HCT116 (cell line): ENCODE measurements at regions not wholly inside any gene's neighbourhood (a gene's known extent, or its start where the extent isn't known, plus 50 kb on each side); places are given as distances from the start of the nearest gene placed in this dataset.

Experiments
- ATAC-seq: fragments of 200-7000 bp; cut with Tn5 transposase; 2 replicates; pipeline ENCODE4 v1.9.1; 2020; ENCODE audit warnings: mild to moderate bottlenecking, moderate library complexity
- BruUV-seq: library from RNA; stranded (reverse); fragments of 400-500 nt; replicated peaks from 2 replicates; lab custom pipeline; 2021; lab: Mats Ljungman, UMichigan
- CTCF ChIA-PET: fragments of 300-600 bp; sonication (Branson Sonifier 250); formaldehyde crosslinking; loops from one replicate; lab custom pipeline; 2021; ENCODE audit warnings: antibody characterized with exemption; lab: Charles Lee
- POLR2A ChIA-PET: fragments of 300-600, 350-600 bp; sonication (Branson Sonifier 250); formaldehyde crosslinking; loops from one replicate; lab custom pipeline; 2021; ENCODE audit warnings: antibody characterized with exemption; lab: Charles Lee
- RAD21 ChIA-PET, 2 experiments: fragments of 300-600 bp; sonication (Branson Sonifier 250); formaldehyde crosslinking; loops; one replicate each; lab custom pipeline; 2023; ENCODE audit warnings: low total read pairs in 2 of 2; ENCODE audit not compliant: uncharacterized antibody in 2 of 2, unreplicated experiment in 2 of 2, low non-redundant PET in 1 of 2; lab: Charles Lee
- DNase-seq: peaks from one replicate; pipeline ENCODE4 v3.0.0-alpha.2; 2010; ENCODE audit warnings: low read depth, low spot score
- H2AFZ ChIP-seq: fragments of 200-600 bp; shearing (Covaris generic), sonication (generic); 2 replicates; pipeline ENCODE4 v1.6.1; 2017; ENCODE audit warnings: low read depth, mixed run types, mixed read lengths, antibody characterized with exemption, low read length; ENCODE audit not compliant: poor library complexity, severe bottlenecking
- H3K27ac ChIP-seq: 2 replicates; pipeline ENCODE4 v1.5.1; 2012; ENCODE audit warnings: low read depth, low read length
- H3K27me3 ChIP-seq: fragments of 200-600 bp; sonication (generic); 2 replicates; pipeline ENCODE4 v1.6.1; 2016; ENCODE audit warnings: mixed run types, low read length, mixed read lengths; ENCODE audit not compliant: insufficient read depth
- H3K36me3 ChIP-seq, 2 experiments: fragments of 200-500 bp in 1 of 2; fragments of 200-600 bp in 1 of 2; sonication (Bioruptor generic) in 1 of 2; sonication (generic) in 1 of 2; 2 replicates each; pipeline versions ENCODE4 v1.5.1 to v1.6.1; 2014 to 2016; ENCODE audit warnings: low read length in 2 of 2, inconsistent platforms in 1 of 2, mixed read lengths in 1 of 2, mixed run types in 1 of 2; ENCODE audit not compliant: insufficient read depth in 2 of 2, control insufficient read depth in 1 of 2
- H3K4me1 ChIP-seq, 2 experiments: fragments of 200-600 bp in 1 of 2; sonication (generic) in 1 of 2; 2 replicates each; pipeline versions ENCODE4 v1.5.1 to v1.6.1; 2012 to 2017; ENCODE audit warnings: low read length in 2 of 2, inconsistent platforms in 1 of 2, mild to moderate bottlenecking in 1 of 2, mixed read lengths in 1 of 2, mixed run types in 1 of 2, moderate library complexity in 1 of 2; ENCODE audit not compliant: insufficient read depth in 2 of 2, control insufficient read depth in 1 of 2
- H3K4me2 ChIP-seq: fragments of 200-600 bp; sonication (generic); 2 replicates; pipeline ENCODE4 v1.6.1; 2017; ENCODE audit warnings: mixed run types, low read length, mixed read lengths
- H3K4me3 ChIP-seq, 2 experiments: fragments of 200-600 bp in 1 of 2; sonication (generic) in 1 of 2; replicated peaks in 1 of 2; 2 replicates each; pipeline ENCODE4 v1.5.1; 2011 to 2016; ENCODE audit warnings: low read length in 2 of 2, control low read depth in 1 of 2, low read depth in 1 of 2, mild to moderate bottlenecking in 1 of 2, mixed read lengths in 1 of 2, mixed run types in 1 of 2
- H3K79me2 ChIP-seq: fragments of 200-600 bp; sonication (generic); 2 replicates; pipeline ENCODE4 v1.6.1; 2017; ENCODE audit warnings: mild to moderate bottlenecking, mixed run types, low read length, moderate library complexity, mixed read lengths; ENCODE audit not compliant: insufficient read depth
- H3K9ac ChIP-seq: fragments of 200-600 bp; sonication (generic); 2 replicates; pipeline ENCODE4 v1.6.1; 2016; ENCODE audit warnings: low read length, mixed read lengths
- H3K9me2 ChIP-seq: fragments of 200-600 bp; sonication (generic), shearing (Covaris generic); 2 replicates; pipeline ENCODE4 v1.6.1; 2017; ENCODE audit warnings: mixed run types, mild to moderate bottlenecking, moderate library complexity; ENCODE audit not compliant: insufficient read depth
- H3K9me3 ChIP-seq, 2 experiments: fragments of 200-500 bp in 1 of 2; fragments of 200-600 bp in 1 of 2; sonication (Bioruptor generic) in 1 of 2; sonication (generic) in 1 of 2; 2 replicates each; pipeline ENCODE4 v1.6.1; 2014 to 2017; ENCODE audit warnings: low read length in 2 of 2, mixed read lengths in 2 of 2, inconsistent platforms in 1 of 2, low read depth in 1 of 2, mild to moderate bottlenecking in 1 of 2, mixed run types in 1 of 2, moderate library complexity in 1 of 2; ENCODE audit not compliant: control insufficient read depth in 1 of 2, insufficient read depth in 1 of 2
- H4K20me1 ChIP-seq: fragments of 200-600 bp; sonication (generic), shearing (Covaris generic); 2 replicates; pipeline ENCODE4 v1.6.1; 2017; ENCODE audit warnings: mixed run types, mild to moderate bottlenecking, moderate library complexity; ENCODE audit not compliant: insufficient read depth
- CBX3 ChIP-seq: IDR thresholded peaks from 2 replicates; pipeline ENCODE4 v1.6.1; 2012; ENCODE audit warnings: low read depth
- CEBPB ChIP-seq: IDR thresholded peaks from 2 replicates; pipeline ENCODE4 v1.6.1; 2012; ENCODE audit warnings: low read depth
- EGR1 ChIP-seq: IDR thresholded peaks from 2 replicates; pipeline ENCODE4 v1.6.1; 2012; ENCODE audit warnings: low read depth
- ELF1 ChIP-seq: IDR thresholded peaks from 2 replicates; pipeline ENCODE4 v1.6.1; 2012; ENCODE audit warnings: low read depth, borderline replicate concordance
- EZH2 ChIP-seq: fragments of 200-600 bp; sonication (generic); IDR thresholded peaks from 2 replicates; pipeline ENCODE4 v1.6.1; 2017; ENCODE audit warnings: antibody characterized with exemption, mixed run types
- EZH2phosphoT487 ChIP-seq: fragments of 200-600 bp; IDR thresholded peaks from 2 replicates; pipeline ENCODE4 v1.6.1; 2018; ENCODE audit warnings: antibody characterized with exemption, borderline replicate concordance
- FOSL1 ChIP-seq: IDR thresholded peaks from 2 replicates; pipeline ENCODE4 v1.6.1; 2012; ENCODE audit warnings: low read depth
- JUND ChIP-seq: IDR thresholded peaks from 2 replicates; pipeline ENCODE4 v1.6.1; 2012
- MAX ChIP-seq: IDR thresholded peaks from 2 replicates; pipeline ENCODE4 v1.6.1; 2012
- RAD21 ChIP-seq: IDR thresholded peaks from 2 replicates; pipeline ENCODE4 v1.6.1; 2012; ENCODE audit warnings: low read depth, mild to moderate bottlenecking
- SIN3A ChIP-seq: IDR thresholded peaks from 2 replicates; pipeline ENCODE4 v1.6.1; 2012; ENCODE audit warnings: low read depth
- SP1 ChIP-seq: IDR thresholded peaks from 2 replicates; pipeline ENCODE4 v1.6.1; 2012; ENCODE audit warnings: low read depth
- YY1 ChIP-seq: IDR thresholded peaks from 2 replicates; pipeline ENCODE4 v1.6.1; 2011; ENCODE audit warnings: low read length, low read depth, moderate library complexity, mild to moderate bottlenecking; ENCODE audit not compliant: insufficient replicate concordance; ENCODE audit errors: extremely low read depth
- ZFX ChIP-seq: fragments of 450-650 bp; IDR thresholded peaks from 2 replicates; pipeline ENCODE4 v1.6.1; 2017
- ZNF274 ChIP-seq: fragments of 200-500 bp; sonication (Bioruptor generic); IDR thresholded peaks from 2 replicates; pipeline ENCODE4 v1.6.1; 2014; ENCODE audit warnings: mild to moderate bottlenecking, low read depth, low read length, inconsistent platforms
- intact Hi-C: fragments of 100-400 bp; cut with micrococcal nuclease; formaldehyde crosslinking; loops from 2 replicates; pipeline ENCODE4 v1.10.0; 2022
- TF ChIP-seq, protein P1 (sequence below), 3 experiments: fragments of 200-600 bp in 1 of 3; sonication (generic) in 1 of 3; IDR thresholded peaks in 2 of 3; conservative IDR thresholded peaks in 1 of 3; 2 replicates each; pipeline ENCODE4 v1.5.1; 2012 to 2017; ENCODE audit warnings: low read depth in 2 of 3, low read length in 2 of 3, antibody characterized with exemption in 1 of 3, borderline replicate concordance in 1 of 3, control low read depth in 1 of 3, mild to moderate bottlenecking in 1 of 3, mixed read lengths in 1 of 3, mixed run types in 1 of 3, moderate library complexity in 1 of 3; ENCODE audit not compliant: insufficient read depth in 1 of 3
- TF ChIP-seq, protein P2 (sequence below): IDR thresholded peaks from 2 replicates; pipeline ENCODE4 v1.6.1; 2011; ENCODE audit warnings: mild to moderate bottlenecking, low read length, moderate library complexity; ENCODE audit not compliant: insufficient replicate concordance; ENCODE audit errors: extremely low read depth

- ChIA-PET CTCF (no interaction called here), POLR2A (no interaction called here), RAD21 (no interaction called here)
- no peaks in the 10 kb centered on the region for H3K79me2 ChIP-seq
- intact Hi-C loops: no loop called here
- H2AFZ ChIP-seq: no peak overlapping the region
- no peaks in the 10 kb centered on the region for H3K36me3 ChIP-seq
- no TSS peak for BruUV-seq
- H3K4me1 ChIP-seq: no peaks in the 10 kb centered on the region
- no peaks in the 10 kb centered on the region for H4K20me1 ChIP-seq
- H3K27me3 ChIP-seq: peaks cover 41% of the 10 kb centered on the region
- no peak overlapping the region for H3K27ac ChIP-seq
- H3K9me2 ChIP-seq: no peaks in the 10 kb centered on the region
- TF ChIP-seq EZH2phosphoT487: no peak
- TF ChIP-seq, protein P1, sequence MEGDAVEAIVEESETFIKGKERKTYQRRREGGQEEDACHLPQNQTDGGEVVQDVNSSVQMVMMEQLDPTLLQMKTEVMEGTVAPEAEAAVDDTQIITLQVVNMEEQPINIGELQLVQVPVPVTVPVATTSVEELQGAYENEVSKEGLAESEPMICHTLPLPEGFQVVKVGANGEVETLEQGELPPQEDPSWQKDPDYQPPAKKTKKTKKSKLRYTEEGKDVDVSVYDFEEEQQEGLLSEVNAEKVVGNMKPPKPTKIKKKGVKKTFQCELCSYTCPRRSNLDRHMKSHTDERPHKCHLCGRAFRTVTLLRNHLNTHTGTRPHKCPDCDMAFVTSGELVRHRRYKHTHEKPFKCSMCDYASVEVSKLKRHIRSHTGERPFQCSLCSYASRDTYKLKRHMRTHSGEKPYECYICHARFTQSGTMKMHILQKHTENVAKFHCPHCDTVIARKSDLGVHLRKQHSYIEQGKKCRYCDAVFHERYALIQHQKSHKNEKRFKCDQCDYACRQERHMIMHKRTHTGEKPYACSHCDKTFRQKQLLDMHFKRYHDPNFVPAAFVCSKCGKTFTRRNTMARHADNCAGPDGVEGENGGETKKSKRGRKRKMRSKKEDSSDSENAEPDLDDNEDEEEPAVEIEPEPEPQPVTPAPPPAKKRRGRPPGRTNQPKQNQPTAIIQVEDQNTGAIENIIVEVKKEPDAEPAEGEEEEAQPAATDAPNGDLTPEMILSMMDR (IDR thresholded peaks at IDR 0.05 in 2 of 3, conservative IDR thresholded peaks at IDR 0.05 in 1 of 3; ENCODE audit: borderline replicate concordance in 1 of 3, insufficient read depth in 1 of 3, low read depth in 2 of 3, low read length in 2 of 3): no peak
- TF ChIP-seq MAX: no peak
- no peak for TF ChIP-seq ZNF274
- TF ChIP-seq RAD21: no peak
- no peak overlapping the region for H3K9ac ChIP-seq
- H3K9me3 ChIP-seq: no peaks in the 10 kb centered on the region
- no peak overlapping the region for H3K4me2 ChIP-seq
- ATAC-seq (no peak), DNase-seq (no peak)
- H3K4me3 ChIP-seq: no peak overlapping the region
These were observed 76.4 kb upstream of the TAPT1 start for GRCh38 chr4:16302648-16303047.

GRCh38 chr4:16297003-16297402 is 70.7 kb upstream of the TAPT1 start:
- Histone ChIP-seq H3K79me2 (no peaks in the 10 kb centered on the region), H3K36me3 (no peaks in the 10 kb centered on the region), H3K9ac (no peak overlapping the region), H3K4me2 (no peak overlapping the region), H3K9me2 (no peaks in the 10 kb centered on the region), H3K27me3 (peaks cover 37% of the 10 kb centered on the region), H4K20me1 (no peaks in the 10 kb centered on the region), H3K4me3 (no peak overlapping the region), H3K9me3 (no peaks in the 10 kb centered on the region), H3K27ac (no peak overlapping the region), H3K4me1 (no peaks in the 10 kb centered on the region), H2AFZ (no peak overlapping the region)
- no peak for ATAC-seq
- ChIA-PET CTCF (no interaction called here), POLR2A (no interaction called here), RAD21 (no interaction called here)
- DNase-seq: no peak
- no TSS peak for BruUV-seq
- intact Hi-C loops: no loop called here
- no peak for TF ChIP-seq YY1
- TF ChIP-seq FOSL1: no peak
- TF ChIP-seq, protein P2, sequence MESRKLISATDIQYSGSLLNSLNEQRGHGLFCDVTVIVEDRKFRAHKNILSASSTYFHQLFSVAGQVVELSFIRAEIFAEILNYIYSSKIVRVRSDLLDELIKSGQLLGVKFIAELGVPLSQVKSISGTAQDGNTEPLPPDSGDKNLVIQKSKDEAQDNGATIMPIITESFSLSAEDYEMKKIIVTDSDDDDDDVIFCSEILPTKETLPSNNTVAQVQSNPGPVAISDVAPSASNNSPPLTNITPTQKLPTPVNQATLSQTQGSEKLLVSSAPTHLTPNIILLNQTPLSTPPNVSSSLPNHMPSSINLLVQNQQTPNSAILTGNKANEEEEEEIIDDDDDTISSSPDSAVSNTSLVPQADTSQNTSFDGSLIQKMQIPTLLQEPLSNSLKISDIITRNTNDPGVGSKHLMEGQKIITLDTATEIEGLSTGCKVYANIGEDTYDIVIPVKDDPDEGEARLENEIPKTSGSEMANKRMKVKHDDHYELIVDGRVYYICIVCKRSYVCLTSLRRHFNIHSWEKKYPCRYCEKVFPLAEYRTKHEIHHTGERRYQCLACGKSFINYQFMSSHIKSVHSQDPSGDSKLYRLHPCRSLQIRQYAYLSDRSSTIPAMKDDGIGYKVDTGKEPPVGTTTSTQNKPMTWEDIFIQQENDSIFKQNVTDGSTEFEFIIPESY: no peak
- TF ChIP-seq EZH2phosphoT487: no peak
- TF ChIP-seq RAD21: no peak
- no peak for TF ChIP-seq SP1
- TF ChIP-seq CBX3: no peak
- TF ChIP-seq EGR1: no peak
- TF ChIP-seq ZFX: no peak
- no peak for TF ChIP-seq MAX
- no peak for TF ChIP-seq ELF1
- TF ChIP-seq CEBPB: no peak
- no peak for TF ChIP-seq ZNF274
- TF ChIP-seq JUND: no peak
- TF ChIP-seq SIN3A: no peak
- no peak for TF ChIP-seq EZH2
